Parathyroid adenoma (tissue), 2 donors: ENCODE measurements at regions not wholly inside any gene's neighbourhood (a gene's known extent, or its start where the extent isn't known, plus 50 kb on each side); places are given as distances from the start of the nearest gene placed in this dataset.

Experiments
- H2AFZ ChIP-seq: fragments of 300-600 bp; sonication (generic); one replicate; pipeline ENCODE4 v1.7.0; 2017; ENCODE audit warnings: antibody characterized with exemption, mild to moderate bottlenecking
- H3K27ac ChIP-seq: fragments of 300-600 bp; sonication (generic); one replicate; pipeline ENCODE4 v1.7.0; 2017
- H3K27me3 ChIP-seq: fragments of 300-600 bp; sonication (generic); one replicate; pipeline ENCODE4 v1.7.0; 2017; ENCODE audit warnings: low read length; ENCODE audit not compliant: control insufficient read depth, insufficient read depth
- H3K36me3 ChIP-seq: fragments of 300-600 bp; sonication (generic); one replicate; pipeline ENCODE4 v1.7.0; 2017; ENCODE audit warnings: low read length; ENCODE audit not compliant: control insufficient read depth, insufficient read depth
- H3K4me1 ChIP-seq: fragments of 300-600 bp; sonication (generic); one replicate; pipeline ENCODE4 v1.7.0; 2017; ENCODE audit warnings: control low read depth
- H3K4me2 ChIP-seq: fragments of 300-600 bp; sonication (generic); one replicate; pipeline ENCODE4 v1.7.0; 2017; ENCODE audit warnings: low read length
- H3K4me3 ChIP-seq: fragments of 300-600 bp; sonication (generic); one replicate; pipeline ENCODE4 v1.7.0; 2017; ENCODE audit warnings: low read depth, low read length
- H3K79me2 ChIP-seq: fragments of 300-600 bp; sonication (generic); one replicate; pipeline ENCODE4 v1.7.0; 2017; ENCODE audit warnings: control low read depth
- H3K9ac ChIP-seq: fragments of 300-600 bp; sonication (generic); one replicate; pipeline ENCODE4 v1.7.0; 2017; ENCODE audit warnings: mild to moderate bottlenecking
- H3K9me3 ChIP-seq: fragments of 300-600 bp; sonication (generic); one replicate; pipeline ENCODE4 v1.7.0; 2017; ENCODE audit warnings: low read length; ENCODE audit not compliant: control insufficient read depth
- TF ChIP-seq, protein P1 (sequence below): fragments of 300-600 bp; sonication (generic); IDR thresholded peaks from one replicate; pipeline ENCODE4 v1.7.0; 2017; ENCODE audit warnings: antibody characterized with exemption, mild to moderate bottlenecking
- donor health status: primary hyperparathyroidism.

DNA sequence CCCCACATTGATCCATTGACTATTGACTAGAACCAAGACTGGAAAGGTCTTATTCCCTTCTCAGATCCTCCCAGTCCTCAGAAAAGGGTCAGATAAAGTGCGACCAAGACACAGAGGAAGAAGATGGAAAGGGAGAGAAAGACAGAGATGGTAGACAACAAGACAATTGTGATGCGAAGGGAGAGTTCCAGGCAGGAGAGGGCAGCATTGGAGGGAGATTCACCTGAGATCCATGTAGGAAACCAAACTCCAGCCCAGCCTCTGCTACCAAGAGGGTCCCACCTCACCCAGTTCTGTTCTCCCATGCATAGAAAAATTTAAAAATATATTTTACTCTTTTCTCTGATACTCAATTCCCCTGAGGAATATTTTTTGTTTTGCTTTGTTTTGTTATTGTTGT lies 67.3 kb upstream of the TSHZ3 start:
- Histone ChIP-seq H3K79me2 (no peaks in the 10 kb centered on the region), H3K27me3 (peaks cover 5% of the 10 kb centered on the region), H3K36me3 (no peaks in the 10 kb centered on the region), H2AFZ (no peak overlapping the region), H3K4me3 (no peak overlapping the region), H3K9me3 (no peaks in the 10 kb centered on the region), H3K9ac (no peak overlapping the region), H3K4me1 (no peaks in the 10 kb centered on the region), H3K4me2 (no peak overlapping the region), H3K27ac (no peak overlapping the region)
- TF ChIP-seq, protein P1, sequence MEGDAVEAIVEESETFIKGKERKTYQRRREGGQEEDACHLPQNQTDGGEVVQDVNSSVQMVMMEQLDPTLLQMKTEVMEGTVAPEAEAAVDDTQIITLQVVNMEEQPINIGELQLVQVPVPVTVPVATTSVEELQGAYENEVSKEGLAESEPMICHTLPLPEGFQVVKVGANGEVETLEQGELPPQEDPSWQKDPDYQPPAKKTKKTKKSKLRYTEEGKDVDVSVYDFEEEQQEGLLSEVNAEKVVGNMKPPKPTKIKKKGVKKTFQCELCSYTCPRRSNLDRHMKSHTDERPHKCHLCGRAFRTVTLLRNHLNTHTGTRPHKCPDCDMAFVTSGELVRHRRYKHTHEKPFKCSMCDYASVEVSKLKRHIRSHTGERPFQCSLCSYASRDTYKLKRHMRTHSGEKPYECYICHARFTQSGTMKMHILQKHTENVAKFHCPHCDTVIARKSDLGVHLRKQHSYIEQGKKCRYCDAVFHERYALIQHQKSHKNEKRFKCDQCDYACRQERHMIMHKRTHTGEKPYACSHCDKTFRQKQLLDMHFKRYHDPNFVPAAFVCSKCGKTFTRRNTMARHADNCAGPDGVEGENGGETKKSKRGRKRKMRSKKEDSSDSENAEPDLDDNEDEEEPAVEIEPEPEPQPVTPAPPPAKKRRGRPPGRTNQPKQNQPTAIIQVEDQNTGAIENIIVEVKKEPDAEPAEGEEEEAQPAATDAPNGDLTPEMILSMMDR = no peak

DNA sequence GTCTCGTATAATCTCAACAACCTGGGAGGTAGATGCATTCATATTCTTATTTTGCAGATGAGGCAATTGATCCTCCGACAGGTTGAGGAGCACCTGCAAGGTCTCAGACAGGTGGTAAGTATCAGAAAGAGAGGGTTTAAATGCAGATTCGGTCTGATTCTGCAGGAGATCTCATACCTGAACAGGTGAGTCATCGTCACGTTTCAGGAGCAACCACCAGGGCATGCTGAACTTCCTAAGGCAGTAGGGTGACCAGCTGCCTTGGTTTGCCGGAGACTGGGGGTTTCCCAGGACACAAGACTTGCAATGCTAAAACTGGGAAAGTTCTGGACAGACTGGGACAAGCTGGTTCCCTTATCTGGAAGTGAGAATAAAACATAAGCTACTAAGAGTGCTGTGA lies 68.8 kb upstream of the TSHZ3 start:
- H3K9me3 ChIP-seq = no peaks in the 10 kb centered on the region
- peaks cover 5% of the 10 kb centered on the region for H3K27me3 ChIP-seq
- H3K27ac ChIP-seq = no peak overlapping the region
- H3K79me2 ChIP-seq = no peaks in the 10 kb centered on the region
- H2AFZ ChIP-seq = no peak overlapping the region
- TF ChIP-seq, protein P1 = no peak
- no peak overlapping the region for H3K4me3 ChIP-seq
- H3K4me1 ChIP-seq = no peaks in the 10 kb centered on the region
- no peak overlapping the region for H3K4me2 ChIP-seq
- H3K9ac ChIP-seq = no peak overlapping the region
- H3K36me3 ChIP-seq = no peaks in the 10 kb centered on the region

DNA sequence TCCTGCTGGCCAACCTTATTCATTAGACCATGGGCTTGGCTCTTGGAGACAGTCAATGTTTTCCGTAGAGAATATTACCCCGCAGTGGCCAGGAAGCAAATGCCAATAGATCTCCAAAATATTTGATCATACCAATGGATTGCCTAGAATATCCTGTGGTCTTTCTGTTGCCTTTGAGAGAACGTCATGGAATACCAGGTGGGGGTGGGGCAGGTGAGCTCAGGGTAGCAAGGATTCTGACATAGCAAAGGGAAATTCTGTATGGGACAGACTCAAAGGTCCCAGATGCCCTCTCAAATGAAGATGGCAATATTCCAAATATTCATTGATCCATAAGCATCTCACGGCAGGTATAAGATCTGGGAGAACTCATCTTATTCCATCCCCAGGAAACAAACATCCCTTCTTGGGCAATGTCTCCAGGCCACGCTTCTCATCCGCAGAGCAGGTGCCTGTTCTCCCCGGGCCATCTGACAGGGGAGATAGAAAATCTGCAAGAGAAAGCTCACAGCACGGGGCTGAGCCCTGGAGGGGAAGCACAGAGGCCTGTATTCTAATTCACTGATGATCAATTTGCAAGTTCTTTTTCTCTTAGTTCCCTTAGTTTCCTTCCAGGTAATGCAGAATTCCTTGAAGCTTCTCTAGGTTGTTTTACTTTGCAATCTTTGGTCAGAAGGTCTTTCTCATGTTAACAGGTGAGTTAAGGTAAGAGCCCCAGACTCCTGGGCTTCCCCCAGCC lies 69.6 kb upstream of the TSHZ3 start:
- Histone ChIP-seq H3K36me3 (no peaks in the 10 kb centered on the region), H3K27me3 (peaks cover 5% of the 10 kb centered on the region), H3K4me3 (no peak overlapping the region), H3K79me2 (no peaks in the 10 kb centered on the region), H3K4me2 (no peak overlapping the region), H3K4me1 (no peaks in the 10 kb centered on the region), H2AFZ (no peak overlapping the region), H3K27ac (no peak overlapping the region), H3K9ac (no peak overlapping the region), H3K9me3 (no peaks in the 10 kb centered on the region)
- TF ChIP-seq, protein P1 = no peak

GRCh38 chr19:31419871-31420445 lies 70.7 kb upstream of the TSHZ3 start:
- TF ChIP-seq, protein P1 = no peak
- Histone ChIP-seq H3K36me3 (no peaks in the 10 kb centered on the region), H3K9me3 (no peaks in the 10 kb centered on the region), H3K27ac (no peak overlapping the region), H3K4me2 (no peak overlapping the region), H3K9ac (no peak overlapping the region), H3K79me2 (no peaks in the 10 kb centered on the region), H2AFZ (no peak overlapping the region), H3K27me3 (peaks cover 5% of the 10 kb centered on the region), H3K4me1 (no peaks in the 10 kb centered on the region), H3K4me3 (no peak overlapping the region)

GRCh38 chr19:31421082-31421481 lies 71.8 kb upstream of the TSHZ3 start:
- no peak overlapping the region for H3K9ac ChIP-seq

More at GRCh38 chr19:31421082-31421481, 71.8 kb upstream of the TSHZ3 start:
- no peaks in the 10 kb centered on the region for H3K4me1 ChIP-seq
- no peaks in the 10 kb centered on the region for H3K36me3 ChIP-seq
- no peaks in the 10 kb centered on the region for H3K79me2 ChIP-seq
- H3K9me3 ChIP-seq = no peaks in the 10 kb centered on the region
- H2AFZ ChIP-seq = no peak overlapping the region
- no peak overlapping the region for H3K27ac ChIP-seq
- H3K4me2 ChIP-seq = no peak overlapping the region
- peaks cover 5% of the 10 kb centered on the region for H3K27me3 ChIP-seq
- H3K4me3 ChIP-seq = no peak overlapping the region
- TF ChIP-seq, protein P1 = no peak
